DMS153 (cell line): ENCODE measurements at regions not wholly inside any gene's neighbourhood (a gene's known extent, or its start where the extent isn't known, plus 50 kb on each side); places are given as distances from the start of the nearest gene placed in this dataset.
"Not testable (repeated sequence)": the region's sequence is repeated elsewhere in the genome, so short reads cannot be mapped to it uniquely, and the experiment has no call there.

Experiments
- DNase-seq: peaks from one replicate; lab custom pipeline; 2025; lab: John Stamatoyannopoulos, UW

DNA sequence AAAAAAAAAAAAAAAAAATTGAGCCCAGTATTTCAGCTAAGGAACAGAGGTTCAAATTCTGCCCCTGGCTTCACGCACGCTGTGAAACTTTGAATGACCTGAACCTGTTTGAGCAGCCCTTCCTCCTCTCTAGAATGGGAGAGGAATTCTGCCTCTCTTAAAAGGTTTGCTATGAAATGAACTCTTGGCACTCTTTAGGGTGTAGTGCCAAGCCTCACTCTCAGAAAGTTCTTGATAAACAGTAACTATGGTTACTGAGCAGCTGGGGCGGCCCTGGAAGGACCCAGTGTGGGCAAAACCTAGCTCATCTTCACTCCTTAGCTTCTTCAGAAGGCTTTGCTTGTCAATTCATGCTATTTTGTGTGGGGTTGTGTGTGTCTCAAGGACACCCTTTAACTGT, 73.7 kb downstream of the GEMIN8 start:
- no peak for DNase-seq

DNA sequence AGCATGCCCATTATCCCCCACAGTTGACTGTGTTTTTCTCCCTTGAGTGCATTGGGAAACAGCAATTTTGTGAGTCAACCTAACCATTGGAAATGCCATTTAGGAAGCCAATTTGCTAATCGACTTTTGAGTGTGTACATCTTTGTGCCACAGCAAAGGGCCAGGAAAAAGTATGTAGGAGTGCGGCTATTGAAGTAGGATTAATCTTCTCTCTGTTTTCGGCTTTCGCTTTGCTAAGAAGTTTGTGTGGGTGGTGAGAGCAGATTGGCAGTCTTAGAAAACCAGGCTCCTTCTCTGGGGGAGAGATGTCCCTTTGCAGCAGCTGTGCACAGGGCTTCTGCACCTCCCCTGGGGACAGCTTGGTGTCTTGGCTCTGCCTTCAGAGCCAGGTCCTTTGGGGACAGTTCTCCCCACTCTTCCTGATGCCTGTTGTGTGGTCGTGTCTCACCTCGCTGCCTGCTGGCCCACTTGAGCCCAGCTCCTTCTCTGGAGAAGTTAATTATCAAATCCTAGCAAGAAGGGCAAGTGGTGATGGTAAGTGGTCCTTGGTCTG, 74.5 kb downstream of the GEMIN8 start:
- DNase-seq = no peak

DNA sequence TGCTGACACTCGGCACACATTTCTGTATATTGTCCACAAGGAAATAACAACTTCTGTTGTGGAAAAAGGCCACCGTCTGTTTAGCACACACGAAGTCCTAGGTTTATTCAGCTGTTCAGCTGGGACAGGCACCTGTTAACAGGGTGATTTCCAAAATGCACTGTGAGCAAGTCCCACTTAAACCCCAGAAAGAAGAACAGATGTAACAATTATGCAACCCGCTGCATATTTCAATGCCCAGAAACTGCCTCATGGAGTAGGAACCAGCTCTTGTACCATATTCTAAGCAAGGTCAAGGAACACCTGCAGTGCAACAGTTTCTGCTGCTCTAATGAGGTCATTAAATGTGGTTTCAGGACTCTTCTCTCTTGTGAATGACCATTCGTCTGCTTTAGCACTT, 77.1 kb downstream of the GEMIN8 start:
- DNase-seq = no peak

DNA sequence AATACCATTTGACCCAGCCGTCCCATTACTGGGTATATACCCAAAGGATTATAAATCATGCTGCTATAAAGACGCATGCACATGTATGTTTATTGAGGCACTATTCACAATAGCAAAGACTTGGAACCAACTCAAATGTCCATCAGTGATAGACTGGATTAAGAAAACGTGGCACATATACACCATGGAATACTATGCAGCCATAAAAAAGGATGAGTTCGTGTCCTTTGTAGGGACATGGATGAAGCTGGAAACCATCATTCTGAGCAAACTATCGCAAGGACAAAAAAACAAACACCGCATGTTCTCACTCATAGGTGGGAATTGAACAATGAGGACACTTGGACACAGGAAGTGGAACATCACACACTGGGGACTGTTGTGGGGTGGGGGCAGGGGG, 83.5 kb downstream of the GEMIN8 start:
- not testable (repeated sequence) for DNase-seq

DNA sequence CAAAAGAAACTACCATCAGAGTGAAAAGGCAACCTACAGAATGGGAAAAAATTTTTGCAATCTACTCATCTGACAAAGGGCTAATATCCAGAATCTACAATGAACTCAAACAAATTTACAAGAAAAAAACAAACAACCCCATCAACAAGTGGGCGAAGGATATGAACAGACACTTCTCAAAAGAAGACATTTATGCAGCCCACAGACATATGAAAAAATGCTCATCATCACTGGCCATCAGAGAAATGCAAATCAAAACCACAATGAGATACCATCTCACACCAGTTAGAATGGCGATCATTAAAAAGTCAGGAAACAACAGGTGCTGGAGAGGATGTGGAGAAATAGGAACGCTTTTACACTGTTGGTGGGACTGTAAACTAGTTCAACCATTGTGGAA, 83.9 kb downstream of the GEMIN8 start:
- DNase-seq = not testable (repeated sequence)

DNA sequence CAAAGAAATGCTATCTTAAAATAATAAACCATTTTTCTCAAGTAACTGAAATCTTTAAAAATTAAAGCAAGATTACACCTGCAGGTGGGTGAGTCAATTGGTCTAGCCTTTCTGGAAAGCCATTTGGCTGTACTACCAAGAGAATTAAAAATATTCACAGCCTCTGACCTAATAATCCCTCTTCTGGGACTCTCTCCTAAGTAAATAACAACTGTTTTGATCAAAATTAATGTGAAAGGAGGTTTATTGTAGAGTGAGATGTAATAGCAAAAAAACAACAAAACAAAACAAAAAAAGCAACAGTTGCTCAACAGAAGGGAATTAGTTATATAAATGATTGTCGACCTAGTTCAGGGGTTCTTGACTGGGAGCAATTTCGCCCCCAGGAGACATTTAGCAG, 89.0 kb downstream of the GEMIN8 start:
- DNase-seq = no peak

DNA sequence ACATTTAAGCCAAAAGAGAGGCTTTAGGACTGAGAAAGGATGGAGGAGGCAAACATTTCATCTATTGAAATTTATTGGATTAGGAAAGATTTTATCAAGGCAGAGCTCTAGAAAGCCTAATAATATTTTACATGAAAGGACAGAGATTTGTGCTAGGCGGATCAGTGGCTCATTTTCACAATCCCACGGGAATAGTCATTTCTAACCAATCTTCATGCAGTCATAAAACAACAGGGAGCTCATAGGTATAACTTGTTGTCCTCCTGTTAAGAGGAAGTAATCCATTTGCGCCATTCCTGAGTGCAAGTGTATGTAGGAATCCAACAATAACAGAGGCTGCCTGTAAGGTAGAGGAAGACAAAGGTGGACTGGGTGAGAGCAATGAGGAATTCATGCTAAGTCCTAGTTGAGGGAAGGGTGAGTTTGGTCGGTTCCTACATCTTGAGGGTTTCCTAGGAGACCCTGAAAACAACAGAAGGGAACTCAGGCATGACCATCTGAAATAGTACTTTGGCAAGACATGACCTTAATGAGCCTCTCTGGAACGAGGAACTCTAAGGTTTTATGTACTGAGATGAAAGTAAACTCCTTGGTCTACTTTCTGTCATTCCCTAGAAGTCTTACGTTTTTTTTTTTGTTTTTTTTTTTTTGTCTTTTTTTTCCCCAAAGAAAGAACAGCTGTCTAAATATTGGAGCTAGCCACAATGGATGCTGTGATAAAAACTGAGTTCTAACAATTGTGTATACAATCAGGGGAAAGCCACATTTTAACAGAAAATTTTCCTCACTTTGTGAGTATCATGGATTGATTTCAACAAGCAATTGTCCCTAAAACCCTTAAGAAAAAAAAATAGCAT, 89.7 kb downstream of the GEMIN8 start:
- DNase-seq = no peak

DNA sequence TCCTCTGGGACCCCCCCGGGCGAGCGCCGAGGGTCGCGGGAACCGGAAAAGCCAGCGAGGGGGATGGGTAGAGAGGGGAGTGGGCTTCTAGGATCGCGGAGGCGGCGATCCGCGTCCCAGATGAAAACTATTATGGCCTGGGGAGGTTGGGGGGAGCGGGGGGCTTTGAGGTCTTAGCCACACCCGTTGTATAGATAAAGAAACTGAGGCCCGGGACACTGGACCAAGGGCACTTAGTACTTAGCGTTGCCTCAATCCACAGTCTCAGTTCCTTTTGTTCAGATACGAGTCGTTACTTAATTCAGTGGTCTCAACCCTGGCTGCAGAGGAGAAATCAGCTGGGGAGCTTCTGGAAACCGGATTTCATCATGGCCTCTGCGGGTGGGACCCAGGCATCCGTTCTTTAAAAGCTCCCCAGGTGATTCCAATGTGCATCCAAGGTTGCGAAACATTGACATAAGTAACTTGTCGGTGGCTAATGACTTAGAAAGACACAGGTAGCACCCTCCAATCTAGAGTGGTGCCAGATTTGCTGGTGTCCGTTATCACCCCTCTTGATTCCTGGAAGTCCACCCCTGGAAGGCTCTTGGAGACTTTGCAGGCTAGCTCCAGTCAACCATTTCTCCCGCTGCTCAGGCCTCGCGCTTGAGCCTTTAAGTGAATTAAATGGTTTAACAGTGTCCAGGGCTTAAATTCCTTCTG, 90.7 kb downstream of the GEMIN8 start:
- DNase-seq = no peak

DNA sequence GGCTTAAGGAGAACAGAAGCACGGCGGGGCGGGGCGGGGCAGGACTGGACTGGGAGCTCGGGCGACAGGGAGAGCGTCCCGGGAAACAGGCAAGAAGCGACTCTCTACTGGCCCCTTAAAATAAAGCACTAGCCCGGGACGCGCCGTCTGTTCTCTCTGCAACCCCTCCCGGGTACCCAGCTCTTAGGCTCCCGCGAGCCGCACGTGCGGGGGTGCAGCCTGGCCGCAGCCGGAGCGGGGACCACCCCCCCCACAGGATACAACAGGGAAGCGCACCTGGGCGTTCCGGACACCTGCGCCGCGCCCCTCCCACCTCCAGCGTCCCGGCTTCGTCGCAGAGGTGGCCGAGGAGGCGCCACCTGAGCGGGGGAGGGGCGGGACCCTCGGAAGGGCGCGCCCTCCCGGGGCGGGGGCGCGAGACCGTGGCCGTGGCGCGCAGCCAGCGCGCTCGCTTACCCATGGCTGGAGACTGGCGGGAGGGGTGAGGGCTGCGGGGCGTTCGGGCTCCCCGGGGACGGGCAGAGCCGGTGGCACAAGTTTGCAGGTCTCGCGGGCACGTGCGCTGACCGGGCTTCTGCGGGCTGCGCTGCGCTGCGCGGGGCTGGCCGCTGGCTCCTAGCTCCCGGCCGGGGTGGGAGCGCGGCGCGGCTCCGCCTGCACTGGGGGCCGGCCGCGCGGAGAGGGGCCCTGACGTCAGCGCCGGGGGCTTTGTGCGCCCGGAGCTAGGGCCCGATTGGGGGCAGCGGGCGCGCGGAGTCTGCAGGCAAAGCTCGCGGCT, 91.5 kb downstream of the GEMIN8 start:
- DNase-seq = no peak

DNA sequence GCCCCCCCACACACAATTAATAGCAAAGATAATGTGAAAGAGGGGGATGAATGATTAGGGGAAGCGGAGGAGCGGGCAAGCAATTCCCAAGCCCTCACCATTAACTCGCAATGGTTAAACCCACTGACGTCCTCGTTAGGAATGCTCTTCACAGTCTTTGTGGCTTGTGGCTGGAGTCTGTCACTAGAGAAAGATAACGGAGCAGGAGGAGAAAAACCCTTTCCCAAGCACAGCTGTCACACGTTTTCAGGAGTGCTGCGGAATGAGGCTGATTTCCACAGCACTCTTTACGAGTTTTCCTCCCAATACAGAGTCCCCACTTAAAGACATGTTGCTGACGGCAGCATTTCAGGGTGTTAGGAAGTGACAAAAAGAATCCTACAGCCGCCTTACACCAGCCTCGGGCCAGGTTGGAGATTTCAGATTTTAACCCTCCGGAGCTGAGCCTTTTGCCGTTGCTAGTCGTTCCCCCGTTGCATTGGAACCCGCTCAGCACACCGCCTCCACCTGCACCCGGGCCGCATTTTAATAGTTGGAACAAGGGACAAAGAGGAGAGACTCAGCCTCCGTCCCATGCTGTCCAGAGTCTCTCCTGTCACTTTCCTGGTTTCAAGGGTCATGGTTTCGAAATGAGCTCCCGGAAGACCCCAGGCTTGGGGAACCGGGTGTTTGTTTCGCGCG, 92.2 kb downstream of the GEMIN8 start:
- DNase-seq = no peak

DNA sequence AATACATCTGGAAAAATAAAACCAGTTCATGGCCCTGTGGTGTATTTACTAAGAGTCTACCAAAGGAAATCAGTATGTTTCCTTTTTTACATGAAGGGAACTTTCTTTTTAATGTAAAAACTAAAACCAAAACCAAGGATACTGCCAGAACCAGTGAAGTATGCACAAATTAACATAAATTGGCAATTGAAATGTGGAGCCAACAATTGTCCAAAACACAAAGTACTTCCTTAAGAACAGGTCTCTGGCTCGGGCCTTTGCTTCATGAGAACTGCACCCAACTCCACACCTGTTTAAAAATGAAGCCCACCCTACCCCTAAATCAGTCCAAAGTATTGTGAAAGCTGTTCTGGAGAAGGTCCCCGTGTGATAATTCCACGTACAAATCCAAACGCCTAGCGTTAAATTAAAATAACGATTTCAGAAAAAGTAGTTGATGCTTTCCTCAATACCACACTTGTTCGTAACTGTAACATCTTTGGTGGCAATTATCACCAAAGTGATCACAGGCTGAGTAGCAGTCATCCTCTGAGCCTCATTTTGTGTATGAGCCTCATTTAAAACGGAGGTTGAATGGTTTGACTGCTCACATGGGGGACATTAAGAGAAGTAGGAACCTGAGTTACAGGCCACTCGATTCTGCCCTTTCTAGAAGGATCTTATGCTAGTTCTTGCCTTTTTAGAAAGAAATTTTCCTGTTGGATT, 93.0 kb downstream of the GEMIN8 start:
- no peak for DNase-seq

DNA sequence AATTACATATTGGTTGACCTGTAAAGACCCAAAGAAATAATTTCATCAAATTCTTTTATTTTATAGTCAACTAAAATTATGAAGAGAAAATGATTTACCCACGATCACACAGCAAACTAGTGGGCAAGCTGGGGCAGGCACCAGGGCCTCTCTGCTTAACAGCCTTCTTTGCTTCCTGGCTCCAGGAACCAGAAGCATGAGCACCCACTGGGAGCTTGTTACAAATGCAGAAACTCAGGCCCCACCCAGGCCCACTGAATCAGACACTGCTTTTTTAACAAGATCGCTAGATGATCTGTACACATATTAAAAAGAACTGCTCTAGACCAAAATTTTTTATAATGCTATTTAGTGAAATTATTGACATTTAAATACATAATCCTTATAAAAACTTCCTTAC, 95.0 kb downstream of the GEMIN8 start:
- DNase-seq = no peak

DNA sequence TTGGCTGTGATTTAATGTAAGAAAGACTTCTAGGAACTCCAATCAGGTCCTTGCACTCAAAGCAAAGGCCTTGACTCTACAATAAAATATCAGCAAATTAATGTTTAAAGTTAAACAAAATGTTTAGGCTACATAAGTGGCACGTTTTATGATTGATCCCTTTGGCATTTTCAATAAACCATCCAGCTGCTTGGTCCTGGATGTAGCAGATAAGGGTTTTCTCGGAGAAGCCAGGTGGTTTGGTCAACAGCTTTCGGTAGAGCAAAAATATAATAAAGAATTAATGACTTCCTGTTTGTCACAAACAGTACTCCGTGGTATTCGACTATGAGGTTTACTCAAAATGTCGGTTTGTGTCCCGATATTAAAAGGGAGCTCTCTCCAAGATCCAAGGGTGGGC, 95.8 kb downstream of the GEMIN8 start:
- no peak for DNase-seq

DNA sequence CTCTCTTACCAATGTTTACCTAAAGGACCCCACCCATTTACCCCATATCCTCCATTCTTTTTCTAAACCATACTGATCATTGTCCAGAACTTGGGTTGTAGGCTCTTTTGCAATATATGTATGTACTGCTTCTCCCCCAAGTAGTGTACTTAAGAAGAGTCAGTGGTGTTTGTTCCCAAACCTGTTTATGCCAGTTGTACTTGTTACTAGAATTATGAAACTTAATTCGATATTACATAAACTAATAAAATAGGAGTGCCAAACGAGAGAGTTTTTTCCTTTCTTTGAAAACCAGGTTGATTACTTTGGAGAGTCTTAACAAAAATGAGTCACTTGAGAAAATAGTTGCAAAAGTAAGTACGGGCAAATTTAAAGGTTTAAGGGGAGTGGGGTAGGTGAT, 96.3 kb downstream of the GEMIN8 start:
- DNase-seq = no peak

DNA sequence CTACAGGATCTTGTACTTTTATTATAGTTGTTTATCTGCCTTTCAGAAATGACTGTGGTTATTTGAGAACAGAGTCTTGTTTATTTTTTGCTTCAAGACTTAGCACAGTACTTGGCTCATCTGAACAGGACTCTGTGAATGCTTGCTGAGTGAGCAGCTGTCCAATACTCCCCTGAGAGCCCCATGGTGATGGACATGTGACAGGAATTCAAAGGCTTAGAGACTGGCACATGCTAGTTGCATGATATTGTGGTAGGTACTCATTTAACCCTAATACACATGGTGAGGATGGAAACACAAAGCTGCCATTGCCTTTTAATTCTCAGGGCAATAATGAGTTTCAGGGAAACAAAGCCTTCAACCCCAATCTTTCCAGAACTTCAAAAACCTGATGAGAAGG, 97.3 kb downstream of the GEMIN8 start:
- no peak for DNase-seq

DNA sequence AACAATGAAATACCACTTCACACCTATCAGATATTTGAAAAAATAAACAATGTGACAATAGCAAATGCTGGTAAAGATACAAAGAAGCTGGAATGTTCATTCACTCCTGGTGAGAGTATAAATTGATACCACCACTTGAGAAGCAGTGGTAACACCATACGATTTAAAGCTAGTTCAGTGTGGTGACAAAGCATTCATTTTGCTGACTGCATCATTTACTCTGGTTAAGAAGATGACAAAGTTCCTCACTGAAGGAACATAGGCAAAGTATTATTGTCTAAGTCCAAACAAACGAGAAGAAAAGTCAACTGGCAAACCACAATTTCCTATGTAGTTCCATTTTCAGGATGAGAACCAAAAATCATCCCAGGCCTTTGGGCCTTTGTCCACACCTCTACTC, 102.5 kb downstream of the GEMIN8 start:
- DNase-seq = no peak

DNA sequence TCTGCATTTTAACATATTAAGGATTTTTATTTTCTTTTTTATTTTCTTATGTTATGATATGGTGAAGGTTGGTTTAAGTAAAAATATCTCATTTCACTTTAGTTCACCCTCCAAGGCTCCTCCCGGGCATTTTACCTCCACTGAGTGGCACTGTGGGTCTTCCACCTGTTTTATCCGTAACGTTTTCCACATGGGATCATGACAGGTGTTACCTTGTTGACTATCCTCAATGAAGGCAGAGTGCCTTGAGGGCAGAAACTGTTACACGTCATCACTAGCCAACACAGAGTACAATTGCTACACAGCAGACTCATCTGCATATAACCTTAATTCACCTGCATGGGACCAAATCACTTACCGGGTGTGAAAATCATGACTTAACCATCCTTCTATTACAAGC, 105.8 kb downstream of the GEMIN8 start:
- peak; percentile 65 for DNase-seq

DNA sequence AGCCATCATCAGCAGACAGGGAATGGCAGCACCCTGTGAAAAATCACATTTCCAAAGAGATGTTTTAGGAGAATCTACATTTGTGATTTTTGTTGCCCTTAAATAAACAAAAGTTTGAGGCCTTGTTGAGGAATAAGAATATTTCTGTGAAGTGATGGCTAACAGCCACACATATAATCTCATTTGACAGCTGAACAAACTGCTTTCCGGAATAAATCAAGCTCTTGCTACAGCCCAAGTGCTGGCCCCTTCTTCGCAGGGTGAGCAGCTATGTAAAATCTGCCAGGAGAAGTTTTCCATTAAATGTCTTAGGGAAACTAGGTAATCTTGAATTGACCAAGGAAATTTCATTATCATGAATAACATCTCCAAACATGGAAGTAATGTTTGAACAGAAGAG, 106.4 kb upstream of the GPM6B start:
- DNase-seq = no peak

DNA sequence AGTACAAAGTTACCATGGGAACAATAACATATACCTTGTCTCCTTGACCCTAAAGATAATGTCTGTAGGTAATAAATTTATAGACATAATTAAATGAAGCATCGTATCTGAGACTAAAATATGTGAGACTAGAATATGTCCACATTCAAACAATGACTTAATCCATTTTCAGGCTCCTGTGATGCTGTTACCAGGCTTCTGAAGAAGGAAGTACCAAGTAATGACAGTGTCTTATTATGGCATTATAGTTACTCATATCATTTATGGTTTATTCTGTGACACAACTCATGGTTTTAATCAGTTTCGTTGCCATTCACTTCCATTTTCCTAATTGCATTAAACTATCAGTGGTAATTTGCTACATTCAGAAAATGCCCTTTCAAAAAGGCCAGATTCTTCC, 100.6 kb upstream of the GPM6B start:
- DNase-seq = no peak

DNA sequence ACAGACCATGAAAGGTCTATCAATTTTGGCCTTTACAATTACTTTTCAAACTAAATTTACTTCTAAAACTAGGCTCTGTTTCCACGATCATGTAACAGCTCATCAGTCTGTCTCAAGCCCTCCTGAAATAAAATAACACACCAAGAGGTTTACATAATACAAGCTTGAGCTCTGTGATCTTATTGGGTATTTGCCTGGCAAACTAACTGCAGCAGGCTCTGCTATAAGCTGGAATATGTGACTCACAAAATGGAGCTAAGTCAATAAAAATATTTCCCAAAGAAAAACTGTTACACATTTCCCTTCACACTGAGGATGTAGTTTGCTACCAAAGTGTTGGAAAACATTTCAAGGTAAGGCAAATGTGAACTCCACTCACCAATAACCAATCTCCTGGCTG, 94.7 kb upstream of the GPM6B start:
- no peak for DNase-seq

DNA sequence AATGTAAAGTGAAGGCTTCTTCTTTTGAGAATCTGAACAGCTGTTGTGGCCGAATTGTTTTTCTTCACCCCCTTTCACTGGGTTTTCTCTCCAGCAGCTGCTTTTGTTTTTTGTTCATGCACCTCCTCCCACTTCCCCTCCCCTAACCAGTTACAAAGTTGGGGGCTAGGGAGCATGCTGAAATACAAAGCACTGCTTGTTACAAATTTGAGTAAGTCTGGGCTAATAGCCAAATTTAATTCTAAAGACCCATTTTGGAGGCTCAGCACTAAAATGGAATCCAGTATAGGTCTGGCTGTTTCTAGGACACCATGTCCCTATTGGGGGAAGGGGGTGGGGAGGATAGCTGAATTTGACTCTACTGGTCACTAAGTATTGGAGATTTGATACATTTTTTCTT, 89.2 kb upstream of the GPM6B start:
- DNase-seq = no peak
